Fibroblast of skin of left quadriceps (primary cell): ENCODE measurements at regions not wholly inside any gene's neighbourhood (a gene's known extent, or its start where the extent isn't known, plus 50 kb on each side); places are given as distances from the start of the nearest gene placed in this dataset.

Source experiments
- DNase-seq, 2 experiments: peaks; one replicate each; pipeline ENCODE4 v3.0.0-alpha.2; 2013; ENCODE audit warnings: low read depth in 2 of 2

- DNase-seq, result no peak
Observed at GRCh38 chr15:47553947-47554346, 163.4 kb upstream of the SEMA6D start.

DNA sequence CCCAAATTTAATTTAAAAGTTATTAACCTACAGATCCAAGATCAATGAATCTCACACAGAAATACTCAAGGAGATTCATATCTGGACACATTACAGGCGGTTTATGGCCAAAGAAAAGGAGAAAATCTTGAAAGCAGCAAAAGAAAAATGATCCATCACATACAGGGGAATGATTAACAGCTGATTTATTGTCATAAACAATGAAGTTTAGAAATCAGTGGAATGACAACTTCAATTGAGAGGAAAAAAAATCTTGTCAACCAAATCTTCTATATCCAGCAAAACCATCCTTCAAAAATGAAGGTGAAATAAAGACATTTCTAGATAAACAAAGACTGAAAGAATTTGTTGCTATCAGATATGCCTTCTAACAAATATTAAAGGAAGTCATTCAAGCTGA lies 156.2 kb upstream of the SEMA6D start:
- DNase-seq, result no peak

GRCh38 chr15:47565949-47566348 lies 151.4 kb upstream of the SEMA6D start:
- DNase-seq, result no peak

DNA sequence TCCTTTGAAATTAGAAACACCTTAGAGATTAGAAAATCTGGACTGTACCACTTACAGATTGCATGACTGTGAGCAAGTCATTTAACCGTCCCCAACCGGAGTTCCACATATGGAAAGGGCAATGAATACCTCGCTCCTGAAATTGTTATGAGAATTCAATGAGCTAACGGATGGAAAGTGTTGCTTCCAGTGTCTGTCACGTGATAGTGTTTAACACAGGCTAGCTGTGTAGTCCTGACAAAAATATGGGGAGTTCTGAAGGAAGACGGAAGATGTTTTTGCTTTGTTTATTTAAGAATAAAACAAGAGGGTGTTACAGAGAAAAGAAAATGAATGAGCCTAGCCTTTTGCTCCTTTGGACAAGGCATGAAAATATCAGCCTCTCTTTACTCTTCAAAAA lies 150.7 kb upstream of the SEMA6D start:
- DNase-seq, result no peak

DNA sequence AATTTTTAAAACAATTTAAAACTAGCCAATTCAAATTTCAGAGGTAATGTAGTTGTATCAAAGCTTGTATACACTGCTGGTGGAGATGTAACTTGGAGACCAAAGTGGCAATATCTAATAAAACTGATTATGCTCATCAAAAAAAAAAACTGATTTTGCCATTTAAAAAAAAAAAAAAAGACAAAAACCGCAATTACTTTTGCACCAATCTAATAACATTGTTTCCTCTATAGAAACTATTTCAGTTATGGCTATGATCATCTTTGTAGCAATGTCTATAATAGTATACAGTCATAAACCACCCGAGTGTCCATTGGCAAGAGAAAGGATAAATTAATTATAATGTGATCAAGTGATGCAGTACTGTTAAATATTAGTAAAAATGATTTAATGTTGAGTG lies 149.3 kb upstream of the SEMA6D start:
- no peak for DNase-seq

GRCh38 chr15:47570044-47570443 lies 147.3 kb upstream of the SEMA6D start:
- DNase-seq, result no peak

GRCh38 chr15:47570451-47570850 lies 146.9 kb upstream of the SEMA6D start:
- DNase-seq, result no peak

DNA sequence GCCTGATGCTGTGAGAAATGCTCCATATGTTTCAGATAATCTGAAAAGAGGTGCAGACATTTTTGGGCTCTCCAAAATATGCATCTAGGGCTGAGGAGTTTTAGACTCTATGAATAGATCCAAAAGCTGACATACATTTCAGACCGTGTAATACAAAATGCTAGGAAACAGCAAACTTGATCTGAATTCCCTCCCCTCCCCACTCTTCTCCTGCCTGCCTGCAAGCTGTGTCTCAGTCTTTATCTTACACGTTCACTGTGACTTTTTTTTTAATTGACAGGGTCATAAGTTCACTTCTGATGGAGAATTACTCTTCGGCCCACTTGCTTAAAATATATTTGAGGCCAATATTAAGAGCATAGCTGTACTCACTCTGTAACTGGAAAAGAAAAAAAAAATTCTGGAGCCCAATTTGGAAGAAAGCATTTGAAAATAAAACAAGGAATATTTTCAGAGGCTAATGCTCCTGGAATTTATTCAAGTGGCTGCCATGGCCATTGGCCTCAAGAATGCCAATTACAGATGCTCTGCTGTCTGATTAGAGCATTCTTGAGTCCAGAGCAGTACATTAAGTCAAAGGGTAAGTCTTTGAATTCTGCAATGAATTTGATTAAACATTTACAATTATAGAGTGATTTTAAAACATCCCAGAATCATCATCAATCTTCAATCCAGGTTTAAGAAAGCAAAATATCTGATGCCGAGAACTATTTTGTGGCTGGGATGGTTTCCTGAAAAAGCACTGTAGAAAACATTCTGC lies 146.2 kb upstream of the SEMA6D start:
- DNase-seq, result no peak

DNA sequence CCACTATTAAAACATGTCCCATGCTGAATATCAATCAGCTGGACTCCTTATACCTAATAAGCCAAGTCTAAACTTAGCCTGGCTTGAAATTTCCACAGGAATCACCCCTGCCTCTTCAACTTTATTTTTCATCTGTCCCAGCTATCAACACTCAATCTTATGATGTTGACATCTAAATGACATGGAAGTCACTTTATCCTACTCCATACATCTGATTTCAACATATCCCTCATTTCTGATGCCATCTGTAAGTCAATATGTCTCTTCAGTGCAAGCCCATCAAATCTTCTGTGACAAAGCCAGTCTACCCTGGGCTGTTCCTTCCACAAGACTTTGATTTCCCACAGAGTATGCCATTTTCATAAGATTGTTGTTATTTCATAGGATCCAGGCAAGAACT lies 143.6 kb upstream of the SEMA6D start:
- DNase-seq, result no peak

GRCh38 chr15:47577000-47577399 lies 140.3 kb upstream of the SEMA6D start:
- DNase-seq, result peak; percentile 16 to 26

DNA sequence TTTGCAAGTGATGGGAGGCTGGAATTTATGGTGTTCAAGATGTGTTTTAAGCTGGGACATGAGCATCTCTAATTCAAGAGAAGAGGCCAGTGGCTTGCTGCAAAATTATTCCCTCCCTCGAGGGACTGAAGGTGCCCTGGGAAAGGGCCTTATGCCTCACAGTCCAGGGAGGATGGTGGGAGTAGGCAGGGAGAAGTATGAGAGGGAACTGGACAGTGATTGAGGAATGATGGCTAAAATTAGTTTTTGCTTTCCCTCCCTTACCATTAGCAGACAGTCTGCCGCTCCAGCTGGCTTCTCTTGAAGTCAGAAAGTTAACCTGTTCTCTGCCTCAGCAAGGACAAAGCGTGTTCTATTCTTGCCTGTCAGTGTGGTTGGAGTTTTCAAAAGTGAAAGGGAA lies 139.8 kb upstream of the SEMA6D start:
- DNase-seq, result no peak

- DNase-seq, result no peak
Observed at GRCh38 chr15:47582233-47582632, 135.1 kb upstream of the SEMA6D start.

- no peak for DNase-seq
Observed at GRCh38 chr15:47584316-47584715, 133.0 kb upstream of the SEMA6D start.

GRCh38 chr15:47586653-47587224 lies 130.6 kb upstream of the SEMA6D start:
- peak; percentile 23 to 30 for DNase-seq

DNA sequence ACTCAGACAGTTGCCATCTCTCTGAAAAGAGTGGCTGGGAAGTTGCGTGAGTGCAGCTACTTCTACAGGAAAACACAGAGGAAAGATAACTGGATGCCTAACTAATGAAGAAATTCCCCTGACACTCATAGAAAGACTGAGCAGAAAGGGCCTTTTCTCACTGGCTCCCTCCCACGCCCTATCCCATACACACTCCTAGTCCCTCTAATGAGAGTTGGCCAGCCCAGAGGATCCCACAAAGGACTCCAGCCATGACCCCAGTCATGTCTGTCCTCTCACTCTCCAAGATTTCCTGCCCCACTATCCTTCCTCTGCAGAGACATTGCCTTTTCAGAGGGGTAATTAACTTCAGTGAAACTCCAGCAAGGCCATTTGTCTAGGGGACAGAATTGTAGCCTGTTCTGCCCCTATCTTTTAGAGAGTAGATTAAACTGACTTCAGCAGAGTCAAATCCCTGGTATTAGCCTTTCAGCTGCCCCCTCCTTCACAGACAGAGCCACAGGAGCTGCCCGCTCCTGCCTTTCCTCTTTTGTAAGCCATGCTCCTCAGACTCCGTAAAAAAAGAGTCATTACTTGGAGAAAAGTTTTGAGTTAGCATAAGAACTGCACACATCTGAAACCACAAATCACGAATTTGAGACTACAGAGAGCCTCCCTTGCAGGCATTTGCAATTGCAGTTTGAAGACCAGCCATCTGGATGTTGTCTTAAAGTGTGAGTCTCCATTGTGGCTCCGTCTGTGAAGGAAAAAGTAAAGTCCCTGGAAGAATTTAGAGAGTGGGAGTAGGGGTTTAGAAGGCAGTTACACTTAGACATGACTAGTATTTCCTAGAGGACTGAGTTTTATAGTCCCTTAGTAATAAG lies 129.1 kb upstream of the SEMA6D start:
- no peak for DNase-seq

DNA sequence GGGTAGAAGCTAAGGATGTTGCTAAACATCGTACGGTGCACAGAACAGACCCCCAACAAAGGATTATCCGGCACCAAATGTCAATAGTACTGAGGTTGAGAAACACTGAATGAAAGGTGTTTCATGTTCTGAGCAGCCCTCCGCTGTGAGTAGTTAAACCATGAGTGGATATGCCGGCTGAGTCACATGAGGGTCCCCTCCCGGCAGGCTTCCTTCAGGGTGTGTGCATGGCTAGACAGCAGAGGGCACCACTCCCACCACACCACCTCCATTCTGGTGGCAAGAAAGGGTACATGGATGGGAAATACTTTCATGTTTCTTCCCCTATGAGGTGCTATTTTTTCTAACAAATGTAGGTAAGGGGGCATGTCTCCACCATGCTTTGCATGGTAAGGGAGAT lies 128.3 kb upstream of the SEMA6D start:
- no peak for DNase-seq

DNA sequence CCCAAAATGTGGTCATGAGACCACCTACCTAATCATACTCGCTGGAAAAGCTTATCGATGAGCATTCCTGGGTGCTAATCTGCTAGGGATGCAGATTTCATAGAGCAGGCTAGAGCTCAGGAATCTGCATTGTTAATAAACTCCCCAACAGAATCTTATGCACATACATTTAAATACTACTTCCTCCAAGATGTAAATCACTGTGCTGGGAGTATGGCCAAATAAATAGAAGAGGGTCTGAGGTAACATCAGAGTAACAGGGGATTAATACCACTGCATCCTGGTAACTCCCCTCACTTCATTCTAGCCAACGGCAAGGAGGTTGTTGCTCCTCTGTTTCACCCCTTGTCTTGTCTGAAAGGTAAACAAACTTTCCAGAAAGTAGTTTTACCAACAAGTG lies 118.3 kb upstream of the SEMA6D start:
- no peak for DNase-seq

DNA sequence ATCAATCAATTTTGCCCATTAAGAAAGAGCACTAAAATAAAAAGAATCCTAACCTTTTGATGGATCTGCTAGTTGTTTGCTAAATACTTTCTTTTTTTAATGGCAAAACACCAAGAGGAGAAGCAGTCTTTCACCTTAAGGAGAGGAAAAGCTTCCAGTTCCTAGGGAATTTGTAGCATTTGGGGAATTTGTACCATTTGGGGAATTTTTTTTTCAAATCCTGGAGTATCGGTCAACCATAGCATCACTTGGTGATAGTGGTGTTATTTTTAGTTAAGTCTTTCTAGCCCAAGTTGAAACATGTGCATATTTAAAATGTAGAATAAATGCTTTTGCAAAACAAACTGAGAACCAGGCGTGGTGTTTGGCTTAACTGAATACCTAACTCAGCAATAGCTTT lies 117.5 kb upstream of the SEMA6D start:
- no peak for DNase-seq

GRCh38 chr15:47602121-47602520 lies 115.2 kb upstream of the SEMA6D start:
- DNase-seq, result no peak

DNA sequence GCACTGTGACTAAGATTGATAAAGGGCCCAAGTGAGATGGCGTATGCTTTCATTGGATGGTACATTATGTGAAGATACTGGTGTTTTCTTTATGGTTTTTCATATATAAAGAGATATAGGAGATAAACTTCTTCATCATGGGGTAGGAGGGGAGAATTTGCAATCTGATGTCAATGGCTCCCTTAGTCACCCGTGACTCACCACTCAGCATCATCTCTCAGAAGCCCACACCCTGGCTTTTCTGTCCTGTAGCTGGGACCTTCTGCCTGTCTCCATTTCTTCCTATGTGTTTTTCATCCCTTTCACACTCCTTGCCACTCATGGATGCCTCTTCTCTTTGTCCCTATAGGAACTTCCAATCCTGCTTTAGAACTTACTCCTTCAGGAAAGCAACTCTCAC lies 114.3 kb upstream of the SEMA6D start:
- DNase-seq, result no peak

- no peak for DNase-seq
Observed at GRCh38 chr15:47607695-47608094, 109.6 kb upstream of the SEMA6D start.

DNA sequence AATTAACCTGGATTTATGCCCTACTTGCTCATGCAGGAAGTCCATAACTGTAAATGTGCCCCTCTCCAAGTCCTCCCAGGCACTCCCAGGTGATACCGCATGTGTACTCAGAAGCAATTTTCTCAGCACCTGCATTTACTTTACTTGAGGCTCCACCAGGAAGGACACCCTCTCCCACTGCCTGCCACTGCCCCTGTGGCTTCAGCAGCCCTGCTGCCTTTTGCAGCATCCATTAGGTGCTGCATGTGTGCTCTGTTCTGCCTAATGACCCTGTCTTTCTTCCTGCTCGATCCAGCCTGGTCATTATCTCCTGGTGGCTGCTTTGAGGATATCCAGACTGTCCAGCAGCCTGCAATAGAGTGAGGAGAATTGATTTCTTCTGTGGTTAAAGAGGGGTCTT lies 107.6 kb upstream of the SEMA6D start:
- no peak for DNase-seq

DNA sequence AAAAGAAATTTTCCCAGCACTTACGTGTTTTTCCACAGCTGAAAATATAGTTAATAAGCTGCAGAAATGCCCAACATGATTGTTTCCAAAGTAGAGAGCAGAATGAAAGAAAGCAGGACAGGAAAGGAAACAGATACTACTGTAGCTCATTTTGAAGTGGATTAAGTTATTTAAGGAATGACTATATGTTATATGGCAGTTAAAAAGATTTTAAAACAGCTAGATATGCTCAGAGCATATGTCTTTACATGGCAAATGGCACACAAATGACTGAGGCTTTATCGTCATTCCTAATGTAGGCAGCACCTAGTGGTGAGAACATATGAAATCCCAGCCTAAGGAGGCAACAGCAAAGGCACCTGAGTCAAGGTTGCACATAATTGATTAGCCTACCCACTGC lies 106.6 kb upstream of the SEMA6D start:
- DNase-seq, result no peak
